Activated naive CD8-positive, alpha-beta T cell treated with anti-CD3 and anti-CD28 coated beads, Interleukin-2, amount 50 U/mL, for 24 hours (primary cell): ENCODE measurements at regions not wholly inside any gene's neighbourhood (a gene's known extent, or its start where the extent isn't known, plus 50 kb on each side); places are given as distances from the start of the nearest gene placed in this dataset.

Experiments
- ATAC-seq: fragments of 150-1000 bp; cut with Tn5 transposase; one replicate; pipeline ENCODE4 v1.10.0; 2021
- DNase-seq: peaks from one replicate; pipeline ENCODE4 v3.0.0; 2021
- H3K27ac Mint-ChIP-seq: one replicate; pipeline ENCODE4 v1.8.0; 2021; ENCODE audit warnings: mild to moderate bottlenecking, mixed read lengths
- H3K27me3 Mint-ChIP-seq: one replicate; pipeline ENCODE4 v1.8.0; 2021; ENCODE audit warnings: mixed read lengths
- H3K36me3 Mint-ChIP-seq: one replicate; pipeline ENCODE4 v1.8.0; 2021; ENCODE audit warnings: low read depth, mixed read lengths
- H3K4me1 Mint-ChIP-seq: one replicate; pipeline ENCODE4 v1.8.0; 2021; ENCODE audit warnings: mixed read lengths
- H3K4me3 Mint-ChIP-seq: one replicate; pipeline ENCODE4 v1.8.0; 2021; ENCODE audit warnings: mild to moderate bottlenecking, moderate library complexity, mixed read lengths
- H3K9me3 Mint-ChIP-seq: one replicate; pipeline ENCODE4 v1.8.0; 2021; ENCODE audit warnings: mixed read lengths

DNA sequence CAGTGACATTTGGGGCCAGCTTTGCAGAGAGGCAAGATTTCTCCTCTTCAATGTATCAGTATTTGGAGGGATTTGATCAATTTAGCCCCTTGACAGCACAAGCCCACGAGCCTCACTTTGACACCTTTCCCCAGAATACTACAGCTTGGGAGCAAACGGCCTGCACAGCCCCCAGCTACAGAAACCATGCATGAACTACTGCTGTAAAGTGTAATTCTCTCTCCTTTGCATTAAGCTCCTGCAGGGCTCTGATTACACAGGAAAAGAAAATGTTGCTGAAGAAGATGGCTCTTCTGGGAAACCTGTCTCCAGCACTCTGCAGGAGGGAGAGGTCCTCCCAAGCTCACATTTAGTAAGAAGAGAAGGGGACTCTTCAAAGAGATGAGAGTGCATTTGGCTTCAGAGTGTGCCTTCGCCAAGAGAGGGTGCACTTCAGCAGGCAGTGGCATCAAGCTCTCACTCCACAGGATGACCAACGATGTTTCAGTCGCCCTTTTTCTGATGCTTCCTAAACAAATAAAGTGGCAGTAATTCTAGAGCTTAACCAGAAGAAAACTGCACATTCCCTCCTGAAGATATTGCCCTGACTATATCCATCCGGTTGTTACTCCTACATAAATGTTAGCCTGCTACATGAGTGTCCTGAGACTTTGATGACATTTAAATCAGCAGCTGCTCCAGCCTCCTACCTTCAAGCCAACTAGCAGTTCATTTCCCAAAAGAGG lies 272.2 kb downstream of the AUH start:
- Mint-ChIP-seq H3K27me3 (no peaks in the 10 kb centered on the region), H3K9me3 (peaks cover 24% of the 10 kb centered on the region), H3K4me1 (peaks cover 34% of the 10 kb centered on the region), H3K36me3 (peaks cover 6% of the 10 kb centered on the region), H3K27ac (peak overlapping the region; percentile 13), H3K4me3 (no peak overlapping the region)
- ATAC-seq: peak; percentile 53
- DNase-seq: no peak

DNA sequence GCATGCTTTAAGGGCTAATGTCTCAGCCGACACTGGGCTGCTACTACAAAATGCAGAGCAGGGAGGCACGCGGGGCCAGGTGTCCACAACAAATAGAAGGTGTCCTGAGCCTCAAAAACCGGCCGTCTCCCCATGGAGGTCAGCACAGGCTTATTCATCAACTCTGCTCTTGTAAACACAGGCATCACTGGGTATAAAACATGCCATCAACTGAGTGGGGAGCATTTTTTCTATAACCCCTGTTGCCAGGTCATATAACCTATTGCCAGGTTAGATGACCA lies 271.6 kb downstream of the AUH start:
- Mint-ChIP-seq H3K27me3 (no peaks in the 10 kb centered on the region), H3K27ac (peak overlapping the region; percentile 13), H3K9me3 (peaks cover 29% of the 10 kb centered on the region), H3K36me3 (peaks cover 8% of the 10 kb centered on the region), H3K4me1 (peaks cover 39% of the 10 kb centered on the region), H3K4me3 (no peak overlapping the region)
- ATAC-seq (no peak), DNase-seq (no peak)

DNA sequence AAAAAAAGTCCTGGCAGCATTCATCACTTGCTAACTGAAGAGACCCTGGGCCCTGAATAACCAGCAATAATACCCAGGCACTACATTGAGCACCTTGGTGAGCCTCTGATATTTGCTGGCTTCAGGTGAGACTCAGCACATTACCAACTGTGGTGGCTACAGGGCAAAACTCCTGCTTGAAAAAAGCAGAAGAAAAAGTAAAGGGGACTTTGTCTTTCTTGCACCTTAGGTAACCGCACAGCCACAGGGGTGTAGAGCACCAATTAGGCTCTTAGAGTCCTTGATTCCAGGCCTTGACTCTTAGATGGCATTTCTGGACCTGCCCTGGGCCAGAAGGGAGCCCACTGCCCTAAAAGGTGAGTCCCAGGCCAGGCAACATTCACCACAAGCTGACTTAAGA lies 269.5 kb downstream of the AUH start:
- H3K27me3 Mint-ChIP-seq: no peaks in the 10 kb centered on the region
- H3K4me3 Mint-ChIP-seq: no peak overlapping the region
- no peak for ATAC-seq
- H3K36me3 Mint-ChIP-seq: peaks cover 8% of the 10 kb centered on the region
- H3K4me1 Mint-ChIP-seq: peaks cover 27% of the 10 kb centered on the region
- H3K27ac Mint-ChIP-seq: no peak overlapping the region
- H3K9me3 Mint-ChIP-seq: peaks cover 25% of the 10 kb centered on the region
- no peak for DNase-seq

DNA sequence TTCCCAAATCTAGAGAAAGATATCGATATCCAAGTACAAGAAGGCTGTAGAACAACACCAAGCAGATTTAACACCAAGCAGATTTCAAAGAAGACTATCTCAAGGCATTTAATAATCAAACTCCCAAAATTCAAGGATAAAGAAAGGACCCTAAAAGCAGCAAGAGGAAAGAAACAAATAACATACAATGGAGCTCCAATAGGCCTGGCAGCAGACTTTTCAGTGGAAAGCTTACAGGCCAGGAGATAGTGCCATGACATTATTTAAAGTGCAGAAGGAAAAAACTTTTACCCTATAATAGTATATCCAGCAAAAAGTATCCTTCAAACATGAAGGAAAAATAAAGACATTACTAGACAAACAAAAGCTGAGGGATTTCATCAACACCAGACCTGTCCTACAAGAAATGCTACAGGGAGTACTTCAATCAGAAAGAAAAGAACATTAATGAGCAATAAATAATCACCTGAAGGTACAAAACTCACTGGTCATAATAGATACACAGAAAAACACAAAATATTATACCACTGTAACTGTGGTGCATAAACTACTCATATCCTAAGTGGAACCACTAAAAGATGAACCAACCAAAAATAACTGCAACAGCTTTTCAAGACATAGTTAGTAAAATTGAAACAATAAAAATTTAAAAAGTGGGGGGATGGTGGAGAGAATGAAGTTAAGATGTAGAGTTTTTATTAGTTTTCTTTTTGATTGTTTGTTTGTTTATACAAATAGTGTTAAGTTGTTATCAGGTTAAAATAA lies 267.2 kb downstream of the AUH start:
- no peak overlapping the region for H3K27ac Mint-ChIP-seq

DNA sequence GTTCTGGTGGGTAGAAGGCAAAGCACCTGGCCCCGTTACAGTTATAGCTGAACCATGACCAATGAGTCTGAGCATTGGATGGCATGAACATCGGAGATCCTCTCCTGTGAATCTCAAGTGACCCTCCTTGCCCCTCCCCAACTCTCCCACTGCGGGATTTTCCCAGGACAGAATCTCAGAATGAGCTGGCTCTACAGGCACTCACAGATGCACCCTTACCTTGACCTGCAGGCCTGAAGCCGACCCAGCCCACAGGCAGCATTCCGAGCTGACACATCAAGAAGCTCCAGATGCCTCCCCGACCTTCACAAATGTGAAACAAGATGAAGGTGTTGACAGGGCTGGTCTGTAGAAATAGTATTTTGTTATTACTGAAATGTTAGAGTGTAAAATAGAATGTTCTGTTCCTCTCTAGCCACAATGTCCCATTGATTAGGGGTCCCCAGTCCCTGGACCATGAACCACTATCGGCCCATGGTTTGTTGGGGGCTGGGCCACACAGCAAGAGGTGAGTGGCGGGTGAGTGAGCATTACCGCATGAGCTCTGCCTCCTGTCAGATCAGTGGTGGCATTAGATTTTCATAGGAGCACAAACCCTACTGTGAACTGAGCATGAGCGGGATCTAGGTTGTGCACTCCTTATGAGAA lies 263.4 kb downstream of the AUH start:
- Mint-ChIP-seq H3K4me3 (no peak overlapping the region), H3K4me1 (peaks cover 75% of the 10 kb centered on the region), H3K9me3 (peaks cover 18% of the 10 kb centered on the region), H3K36me3 (peaks cover 8% of the 10 kb centered on the region), H3K27ac (no peak overlapping the region), H3K27me3 (peaks cover 1% of the 10 kb centered on the region)
- ATAC-seq (no peak), DNase-seq (no peak)

More for the DNA sequence above, 267.2 kb downstream of the AUH start:
- Mint-ChIP-seq H3K27me3 (no peaks in the 10 kb centered on the region), H3K36me3 (peaks cover 8% of the 10 kb centered on the region), H3K4me1 (peaks cover 43% of the 10 kb centered on the region), H3K4me3 (no peak overlapping the region), H3K9me3 (peaks cover 20% of the 10 kb centered on the region)
- DNase-seq (no peak), ATAC-seq (no peak)

DNA sequence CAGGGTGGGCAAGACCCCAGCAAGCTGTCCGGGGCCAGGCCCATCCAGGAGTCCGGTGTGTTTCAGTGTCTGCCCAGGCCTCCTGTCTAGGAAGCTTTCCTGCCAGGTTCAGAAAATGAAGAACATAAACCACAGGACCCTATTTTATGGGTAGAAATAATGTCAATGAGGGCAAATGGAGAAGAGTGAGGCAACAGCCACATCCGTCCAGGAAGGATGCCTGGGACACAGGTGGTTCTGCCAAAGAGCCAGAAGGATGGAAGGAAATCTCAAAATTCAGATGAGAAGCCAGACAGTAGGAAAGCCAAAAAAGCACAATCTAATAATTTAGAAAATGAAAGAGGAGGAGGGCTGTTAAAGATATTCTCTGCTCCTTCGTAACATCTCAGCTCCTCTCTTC lies 262.3 kb downstream of the AUH start:
- H3K36me3 Mint-ChIP-seq: peaks cover 2% of the 10 kb centered on the region

DNA sequence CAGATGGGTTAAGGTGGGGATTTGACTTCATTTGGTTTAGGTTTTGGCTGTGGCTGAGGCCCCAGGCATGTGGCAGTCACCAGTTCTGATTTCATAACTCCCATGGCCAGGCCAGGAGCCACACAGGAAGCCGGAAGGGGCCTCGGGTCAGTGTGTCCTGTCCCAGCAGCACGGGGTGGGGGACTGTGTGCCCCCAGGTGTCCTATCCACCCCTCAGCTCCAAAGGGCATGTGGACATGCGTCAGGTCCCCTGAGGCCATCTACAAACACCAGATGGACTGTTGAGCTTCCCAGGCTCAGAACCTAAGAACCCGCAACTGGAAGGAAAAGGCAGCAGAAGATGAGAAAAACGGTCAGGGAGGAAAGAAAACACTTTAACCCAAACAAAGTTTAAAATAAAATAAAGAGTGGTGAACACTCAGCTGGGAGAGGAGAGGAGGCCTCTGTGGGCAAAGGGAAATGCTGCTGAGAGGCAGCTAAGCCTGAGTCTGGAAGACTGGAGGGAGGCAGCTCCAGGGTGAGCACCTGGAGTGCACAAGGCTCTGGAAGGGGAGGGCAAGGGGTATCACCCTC lies 260.8 kb downstream of the AUH start:
- no peaks in the 10 kb centered on the region for H3K9me3 Mint-ChIP-seq
- peak overlapping the region; percentile 77 for H3K4me3 Mint-ChIP-seq
- H3K27ac Mint-ChIP-seq: peak overlapping the region; percentile 94
- DNase-seq (peak; percentile 33), ATAC-seq (no peak)
- no peaks in the 10 kb centered on the region for H3K36me3 Mint-ChIP-seq
- peaks cover 1% of the 10 kb centered on the region for H3K27me3 Mint-ChIP-seq
- H3K4me1 Mint-ChIP-seq: peaks cover 75% of the 10 kb centered on the region

More for the DNA sequence above, 262.3 kb downstream of the AUH start:
- Mint-ChIP-seq H3K27ac (peak overlapping the region; percentile 94), H3K9me3 (peaks cover 7% of the 10 kb centered on the region), H3K4me1 (peaks cover 81% of the 10 kb centered on the region), H3K27me3 (peaks cover 1% of the 10 kb centered on the region), H3K4me3 (peak overlapping the region; percentile 77)
- DNase-seq: no peak
- no peak for ATAC-seq

DNA sequence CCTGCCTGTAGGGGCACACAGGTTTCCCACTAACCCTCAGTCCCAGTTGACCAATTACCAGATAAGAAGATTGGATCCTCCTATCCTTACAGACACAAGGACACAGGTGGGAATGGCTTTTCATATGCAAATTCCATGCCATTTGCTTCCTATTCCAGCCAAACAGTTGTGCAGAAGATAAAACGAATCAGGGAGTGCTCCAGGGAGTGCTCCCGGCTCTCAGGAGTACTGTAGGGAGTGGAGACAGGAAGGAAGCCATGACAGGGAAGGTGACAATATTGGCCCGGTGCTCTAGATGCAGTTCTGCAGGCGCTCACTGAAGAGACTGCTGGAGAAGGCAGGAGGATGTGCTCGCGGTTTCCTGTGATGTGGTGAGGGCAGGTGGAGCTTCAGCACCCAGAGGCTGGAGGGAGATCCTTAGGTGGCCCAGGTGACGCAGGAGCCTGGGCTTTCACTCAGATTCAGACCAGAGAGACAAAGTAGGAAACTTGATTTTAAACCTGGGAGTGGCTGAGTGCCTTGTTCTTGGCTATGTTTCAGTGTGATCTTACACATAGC lies 260.0 kb downstream of the AUH start:
- no peaks in the 10 kb centered on the region for H3K36me3 Mint-ChIP-seq
- DNase-seq (peak; percentile 82), ATAC-seq (peak; percentile 79)
- H3K27ac Mint-ChIP-seq: peak overlapping the region; percentile 94
- H3K9me3 Mint-ChIP-seq: no peaks in the 10 kb centered on the region
- peaks cover 73% of the 10 kb centered on the region for H3K4me1 Mint-ChIP-seq
- H3K4me3 Mint-ChIP-seq: peak overlapping the region; percentile 77
- peaks cover 5% of the 10 kb centered on the region for H3K27me3 Mint-ChIP-seq

DNA sequence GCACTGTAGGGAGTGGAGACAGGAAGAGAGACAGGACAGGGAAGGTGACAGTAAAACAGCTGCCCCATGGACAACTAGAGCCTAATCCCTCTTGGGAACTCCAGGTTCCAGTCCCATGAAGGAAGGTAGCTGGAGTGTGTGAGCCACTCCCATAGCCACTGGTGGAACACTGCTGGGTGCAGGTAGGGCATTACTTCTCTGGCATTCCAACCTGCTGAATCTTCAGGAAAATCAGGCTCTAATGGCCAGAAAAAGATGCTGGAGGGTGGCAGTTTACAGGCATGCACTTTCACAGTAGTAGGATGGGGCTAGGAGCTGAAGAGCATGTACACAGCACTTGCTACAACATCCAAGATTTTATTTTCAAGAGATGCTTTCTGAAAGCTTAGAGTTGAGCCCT lies 259.4 kb downstream of the AUH start:
- H3K4me3 Mint-ChIP-seq: peak overlapping the region; percentile 77

DNA sequence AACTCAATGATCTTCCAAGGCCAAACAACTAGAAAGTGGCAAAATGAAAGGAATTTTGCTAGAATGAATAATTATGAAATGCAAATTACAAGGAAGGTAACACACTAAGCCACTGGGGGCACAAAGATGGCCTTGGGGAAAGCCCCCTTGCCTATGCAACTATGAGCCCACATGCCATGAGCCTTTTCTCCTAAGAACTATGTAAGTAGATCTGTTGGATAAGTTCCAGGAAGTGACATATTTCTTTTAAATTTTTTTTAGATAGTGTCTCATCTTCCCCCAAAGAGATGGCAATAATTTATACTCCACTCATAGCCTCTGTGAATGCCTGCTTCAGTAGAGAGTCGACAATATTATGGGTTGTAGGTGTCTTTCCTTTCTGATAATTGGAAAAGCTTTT lies 257.8 kb downstream of the AUH start:
- no peaks in the 10 kb centered on the region for H3K9me3 Mint-ChIP-seq
- no peaks in the 10 kb centered on the region for H3K36me3 Mint-ChIP-seq
- peaks cover 53% of the 10 kb centered on the region for H3K4me1 Mint-ChIP-seq
- no peak overlapping the region for H3K4me3 Mint-ChIP-seq
- DNase-seq (no peak), ATAC-seq (no peak)
- H3K27ac Mint-ChIP-seq: peak overlapping the region; percentile 50
- peaks cover 5% of the 10 kb centered on the region for H3K27me3 Mint-ChIP-seq

More for the DNA sequence above, 259.4 kb downstream of the AUH start:
- DNase-seq (no peak), ATAC-seq (no peak)
- Mint-ChIP-seq H3K27me3 (peaks cover 5% of the 10 kb centered on the region), H3K9me3 (no peaks in the 10 kb centered on the region), H3K4me1 (peaks cover 67% of the 10 kb centered on the region), H3K36me3 (no peaks in the 10 kb centered on the region), H3K27ac (peak overlapping the region; percentile 94)

DNA sequence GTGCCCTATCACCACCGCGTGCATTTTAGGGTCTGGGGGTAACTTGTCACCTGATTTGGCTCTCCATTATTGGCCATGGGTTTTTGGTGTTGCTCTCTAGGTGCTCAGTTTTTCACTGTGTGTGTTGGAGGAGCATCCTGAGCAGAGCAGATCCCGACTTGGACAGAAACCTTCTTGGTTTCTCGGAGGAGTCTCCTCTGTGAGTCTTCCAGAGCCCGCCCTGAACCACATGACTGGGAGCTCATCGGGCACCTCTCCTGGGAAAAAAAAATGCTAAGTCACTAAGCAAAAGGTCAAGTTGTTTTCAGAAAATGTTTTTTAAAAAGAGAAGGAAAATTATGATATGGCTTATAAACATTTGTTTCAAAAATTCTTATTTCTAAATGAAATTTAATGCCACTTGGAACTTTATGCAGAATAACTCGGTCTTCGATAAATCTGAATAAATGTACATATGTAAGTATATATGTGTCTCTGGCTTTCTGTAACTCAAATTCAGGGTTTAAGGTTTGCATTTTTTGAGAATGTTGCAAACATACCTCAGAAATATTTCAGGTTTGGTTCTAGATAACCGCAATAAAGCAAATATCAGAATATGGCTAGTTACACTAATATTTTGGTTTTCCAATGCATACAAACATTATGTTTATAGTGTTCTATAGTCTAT lies 255.2 kb downstream of the AUH start:
- H3K9me3 Mint-ChIP-seq: peaks cover 12% of the 10 kb centered on the region
- peaks cover 3% of the 10 kb centered on the region for H3K27me3 Mint-ChIP-seq
- H3K4me3 Mint-ChIP-seq: no peak overlapping the region
- peaks cover 27% of the 10 kb centered on the region for H3K4me1 Mint-ChIP-seq
- H3K27ac Mint-ChIP-seq: no peak overlapping the region
- ATAC-seq (no peak), DNase-seq (no peak)
- peaks cover 6% of the 10 kb centered on the region for H3K36me3 Mint-ChIP-seq

DNA sequence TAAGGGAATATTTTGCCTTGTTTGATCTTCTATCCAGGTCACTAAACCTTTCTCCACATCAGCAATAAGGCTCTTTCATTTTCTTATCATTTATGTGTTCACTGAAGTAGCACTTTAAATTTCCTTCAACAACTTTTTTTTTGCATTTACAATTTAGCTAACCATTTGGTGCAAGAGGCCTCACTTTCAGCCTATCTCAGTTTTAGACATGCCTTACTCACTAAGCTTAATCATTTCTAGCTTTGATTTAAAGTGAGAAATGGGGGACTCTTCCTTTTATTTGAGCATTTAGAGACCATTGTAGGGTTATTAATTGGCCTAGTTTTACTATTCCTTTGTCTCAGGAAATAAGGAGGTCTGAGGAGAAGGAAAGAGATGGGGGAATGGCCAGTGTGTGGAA lies 250.5 kb downstream of the AUH start:
- no peak for DNase-seq
- Mint-ChIP-seq H3K27me3 (peaks cover 9% of the 10 kb centered on the region), H3K9me3 (peaks cover 12% of the 10 kb centered on the region), H3K36me3 (peaks cover 6% of the 10 kb centered on the region), H3K27ac (no peak overlapping the region), H3K4me3 (no peak overlapping the region), H3K4me1 (no peaks in the 10 kb centered on the region)
- no peak for ATAC-seq

DNA sequence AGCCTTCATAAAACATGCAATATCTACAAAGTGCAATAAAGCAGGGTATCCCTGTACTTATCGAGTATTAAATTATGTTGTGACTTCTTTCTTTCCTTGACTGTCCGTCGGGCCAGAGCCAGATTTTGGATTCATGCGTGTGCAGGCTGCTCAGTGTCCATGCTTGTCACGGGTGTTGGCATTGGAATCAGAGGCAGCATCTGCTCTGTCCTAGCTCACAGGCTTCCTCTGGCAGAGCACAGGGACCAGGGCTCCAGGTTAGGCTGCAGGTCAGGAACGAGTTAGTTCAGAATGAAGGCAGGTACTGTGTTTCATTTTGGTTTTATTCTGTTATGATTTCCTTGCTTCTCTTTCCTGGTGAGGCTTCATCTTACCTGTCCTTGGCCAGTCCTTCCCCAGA lies 249.8 kb downstream of the AUH start:
- peaks cover 12% of the 10 kb centered on the region for H3K9me3 Mint-ChIP-seq
- ATAC-seq (no peak), DNase-seq (no peak)
- no peak overlapping the region for H3K27ac Mint-ChIP-seq
- peaks cover 6% of the 10 kb centered on the region for H3K27me3 Mint-ChIP-seq
- peaks cover 6% of the 10 kb centered on the region for H3K36me3 Mint-ChIP-seq
- H3K4me1 Mint-ChIP-seq: no peaks in the 10 kb centered on the region
- H3K4me3 Mint-ChIP-seq: no peak overlapping the region

DNA sequence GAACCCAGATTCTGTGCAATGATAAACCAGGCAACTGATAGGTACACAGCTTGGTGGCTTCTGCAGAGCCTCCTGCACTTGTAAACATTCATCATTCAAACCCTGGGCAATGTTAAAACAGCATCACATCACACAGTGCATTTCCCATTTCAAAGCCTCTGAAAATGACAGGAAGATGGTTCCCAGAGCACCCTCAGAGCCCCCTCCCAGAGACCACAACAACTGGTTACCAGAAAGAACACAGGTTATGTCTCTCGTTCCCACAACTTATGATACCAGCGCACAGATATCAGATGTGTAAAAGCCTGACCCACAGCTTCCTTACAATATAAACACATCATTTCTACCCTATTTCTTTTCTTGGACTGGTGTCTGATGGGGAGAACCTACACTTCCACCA lies 248.7 kb downstream of the AUH start:
- H3K9me3 Mint-ChIP-seq: peaks cover 12% of the 10 kb centered on the region
- peaks cover 6% of the 10 kb centered on the region for H3K36me3 Mint-ChIP-seq
- H3K27me3 Mint-ChIP-seq: peaks cover 6% of the 10 kb centered on the region
- DNase-seq (no peak), ATAC-seq (no peak)
- H3K27ac Mint-ChIP-seq: no peak overlapping the region
- H3K4me1 Mint-ChIP-seq: peaks cover 2% of the 10 kb centered on the region
- H3K4me3 Mint-ChIP-seq: no peak overlapping the region
